Calu3 (cell line): ENCODE measurements at regions not wholly inside any gene's neighbourhood (a gene's known extent, or its start where the extent isn't known, plus 50 kb on each side); places are given as distances from the start of the nearest gene placed in this dataset.

ENCODE experiments used
- BruUV-seq: library from RNA; stranded (reverse); fragments of 400-500 nt; replicated peaks from 2 replicates; lab custom pipeline; 2021; lab: Mats Ljungman, UMichigan
- CTCF ChIA-PET: fragments of 300-600 bp; sonication (Branson Sonifier 250); formaldehyde crosslinking; loops from one replicate; lab custom pipeline; 2022; ENCODE audit warnings: antibody characterized with exemption; lab: Charles Lee
- DNase-seq: peaks from one replicate; pipeline ENCODE4 v3.0.0; 2022
- H3K27ac Mint-ChIP-seq: one replicate; pipeline ENCODE4 v1.8.0; 2022; ENCODE audit warnings: mixed read lengths; ENCODE audit not compliant: unreplicated experiment
- H3K27me3 Mint-ChIP-seq: one replicate; pipeline ENCODE4 v1.8.0; 2022; ENCODE audit warnings: mixed read lengths; ENCODE audit not compliant: unreplicated experiment
- H3K36me3 Mint-ChIP-seq: one replicate; pipeline ENCODE4 v1.8.0; 2022; ENCODE audit warnings: mild to moderate bottlenecking, moderate library complexity, mixed read lengths; ENCODE audit not compliant: insufficient read depth, unreplicated experiment
- H3K4me1 Mint-ChIP-seq: one replicate; pipeline ENCODE4 v1.8.0; 2022; ENCODE audit warnings: mild to moderate bottlenecking, low read depth, mixed read lengths; ENCODE audit not compliant: unreplicated experiment
- H3K4me3 Mint-ChIP-seq: one replicate; pipeline ENCODE4 v1.8.0; 2022; ENCODE audit warnings: mild to moderate bottlenecking, low read depth, moderate library complexity, mixed read lengths; ENCODE audit not compliant: unreplicated experiment
- H3K9me3 Mint-ChIP-seq: one replicate; pipeline ENCODE4 v1.8.0; 2022; ENCODE audit warnings: low read depth, mixed read lengths; ENCODE audit not compliant: unreplicated experiment
- intact Hi-C: fragments of 100-400 bp; cut with micrococcal nuclease; formaldehyde crosslinking; loops from one replicate; pipeline ENCODE4 v1.10.0; 2022; ENCODE audit not compliant: unreplicated experiment
- TF ChIP-seq, protein P1 (sequence below): fragments of 200-600 bp; IDR thresholded peaks from one replicate; pipeline ENCODE4 v1.8.0; 2022; ENCODE audit warnings: antibody characterized with exemption; ENCODE audit not compliant: unreplicated experiment

DNA sequence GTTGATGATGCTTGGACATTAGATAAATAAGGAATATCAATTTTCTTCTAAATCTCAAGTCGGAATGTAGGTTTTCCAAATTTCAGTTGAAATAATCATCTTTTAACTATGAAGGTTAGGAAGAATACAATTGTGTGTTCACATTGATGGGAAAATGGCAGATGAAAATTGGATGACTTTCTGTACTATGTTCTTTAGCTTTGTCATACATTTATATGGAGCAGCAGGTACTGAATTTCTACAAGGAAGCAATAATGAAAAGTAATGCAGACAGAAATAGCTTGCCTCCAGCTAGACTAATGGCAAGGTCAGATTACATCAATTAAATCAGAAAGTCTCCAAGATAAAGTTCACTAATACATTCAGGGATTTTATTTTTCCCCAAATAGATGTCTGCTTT lies 1423.7 kb upstream of the PCDH20 start:
- no TSS peak for BruUV-seq
- H3K36me3 Mint-ChIP-seq = no peaks in the 10 kb centered on the region
- no peak for DNase-seq
- H3K27me3 Mint-ChIP-seq = no peaks in the 10 kb centered on the region
- no peaks in the 10 kb centered on the region for H3K9me3 Mint-ChIP-seq
- intact Hi-C loops = no loop called here
- H3K4me1 Mint-ChIP-seq = no peaks in the 10 kb centered on the region
- no peak overlapping the region for H3K27ac Mint-ChIP-seq
- H3K4me3 Mint-ChIP-seq = no peak overlapping the region
- CTCF ChIA-PET = no interaction called here
- TF ChIP-seq, protein P1, sequence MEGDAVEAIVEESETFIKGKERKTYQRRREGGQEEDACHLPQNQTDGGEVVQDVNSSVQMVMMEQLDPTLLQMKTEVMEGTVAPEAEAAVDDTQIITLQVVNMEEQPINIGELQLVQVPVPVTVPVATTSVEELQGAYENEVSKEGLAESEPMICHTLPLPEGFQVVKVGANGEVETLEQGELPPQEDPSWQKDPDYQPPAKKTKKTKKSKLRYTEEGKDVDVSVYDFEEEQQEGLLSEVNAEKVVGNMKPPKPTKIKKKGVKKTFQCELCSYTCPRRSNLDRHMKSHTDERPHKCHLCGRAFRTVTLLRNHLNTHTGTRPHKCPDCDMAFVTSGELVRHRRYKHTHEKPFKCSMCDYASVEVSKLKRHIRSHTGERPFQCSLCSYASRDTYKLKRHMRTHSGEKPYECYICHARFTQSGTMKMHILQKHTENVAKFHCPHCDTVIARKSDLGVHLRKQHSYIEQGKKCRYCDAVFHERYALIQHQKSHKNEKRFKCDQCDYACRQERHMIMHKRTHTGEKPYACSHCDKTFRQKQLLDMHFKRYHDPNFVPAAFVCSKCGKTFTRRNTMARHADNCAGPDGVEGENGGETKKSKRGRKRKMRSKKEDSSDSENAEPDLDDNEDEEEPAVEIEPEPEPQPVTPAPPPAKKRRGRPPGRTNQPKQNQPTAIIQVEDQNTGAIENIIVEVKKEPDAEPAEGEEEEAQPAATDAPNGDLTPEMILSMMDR = no peak

DNA sequence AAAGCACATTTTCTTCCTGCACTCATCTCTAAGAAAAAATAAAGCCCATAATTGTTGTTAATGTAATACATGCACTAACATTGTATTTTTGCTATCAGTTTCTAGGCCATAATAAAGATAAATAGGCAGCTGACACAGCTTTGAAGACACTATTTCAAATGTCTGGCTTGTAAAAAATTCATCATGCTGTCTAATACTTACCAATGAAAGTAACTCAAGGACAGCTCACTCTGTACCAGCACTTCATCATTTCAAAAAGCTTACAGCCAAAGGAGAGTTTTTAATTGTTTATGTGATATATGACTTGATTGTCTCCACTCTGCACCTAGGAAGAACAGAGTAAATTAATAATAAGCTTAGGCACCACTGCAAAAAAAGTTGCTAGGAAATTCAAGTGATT lies 1423.3 kb upstream of the PCDH20 start:
- BruUV-seq = no TSS peak
- CTCF ChIA-PET = no interaction called here
- TF ChIP-seq, protein P1 = no peak
- H3K27ac Mint-ChIP-seq = no peak overlapping the region
- H3K36me3 Mint-ChIP-seq = no peaks in the 10 kb centered on the region
- no peak overlapping the region for H3K4me3 Mint-ChIP-seq
- no peaks in the 10 kb centered on the region for H3K27me3 Mint-ChIP-seq
- H3K4me1 Mint-ChIP-seq = no peaks in the 10 kb centered on the region
- no peaks in the 10 kb centered on the region for H3K9me3 Mint-ChIP-seq
- no peak for DNase-seq
- intact Hi-C loops = no loop called here

DNA sequence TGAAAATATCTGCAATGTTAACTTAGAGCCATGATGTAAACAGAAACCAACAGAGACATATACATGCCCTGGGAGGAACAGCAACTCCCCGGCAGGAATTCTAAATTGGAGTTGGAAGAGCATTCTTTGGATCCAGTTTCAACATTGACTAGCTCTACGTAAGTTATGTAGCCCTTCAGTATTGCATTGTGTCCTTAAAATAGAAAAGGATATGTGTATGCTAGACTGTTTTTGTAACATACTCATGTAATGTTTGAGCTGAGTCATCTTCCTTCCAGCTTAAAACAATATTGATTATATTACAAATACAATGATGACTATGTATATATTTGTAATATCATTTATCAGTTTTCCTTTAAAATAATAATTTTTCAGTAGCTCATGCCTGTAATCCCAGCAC lies 1422.2 kb upstream of the PCDH20 start:
- DNase-seq = no peak

DNA sequence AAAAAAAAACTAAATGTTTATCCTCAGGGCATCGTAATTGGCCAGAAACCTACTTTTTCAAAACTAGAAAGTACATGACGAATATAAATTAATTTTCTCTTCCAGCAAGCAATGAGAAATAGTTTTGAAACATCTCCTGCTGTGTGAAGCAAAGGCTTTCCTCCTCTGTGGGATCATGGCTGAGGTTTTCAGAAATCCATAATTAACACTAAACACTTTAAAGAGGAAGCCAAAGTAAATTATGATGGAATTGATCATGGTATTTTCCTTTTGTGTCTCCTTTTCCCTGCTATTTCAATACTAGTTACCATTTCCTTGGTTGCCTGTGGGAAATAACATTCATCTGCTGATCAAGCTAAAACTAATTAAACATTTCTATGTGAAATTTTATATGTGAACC lies 1413.8 kb upstream of the PCDH20 start:
- TF ChIP-seq, protein P1 = no peak
- H3K36me3 Mint-ChIP-seq = no peaks in the 10 kb centered on the region
- intact Hi-C loops = no loop called here
- H3K4me1 Mint-ChIP-seq = no peaks in the 10 kb centered on the region
- DNase-seq = no peak
- H3K27ac Mint-ChIP-seq = no peak overlapping the region
- H3K9me3 Mint-ChIP-seq = no peaks in the 10 kb centered on the region
- no TSS peak for BruUV-seq
- H3K4me3 Mint-ChIP-seq = no peak overlapping the region
- no peaks in the 10 kb centered on the region for H3K27me3 Mint-ChIP-seq
- CTCF ChIA-PET = no interaction called here

More for the DNA sequence above, 1422.2 kb upstream of the PCDH20 start:
- no peaks in the 10 kb centered on the region for H3K36me3 Mint-ChIP-seq
- CTCF ChIA-PET = no interaction called here
- no peak overlapping the region for H3K27ac Mint-ChIP-seq
- BruUV-seq = no TSS peak
- intact Hi-C loops = no loop called here
- H3K4me3 Mint-ChIP-seq = no peak overlapping the region
- no peaks in the 10 kb centered on the region for H3K27me3 Mint-ChIP-seq
- TF ChIP-seq, protein P1 = no peak
- no peaks in the 10 kb centered on the region for H3K9me3 Mint-ChIP-seq
- H3K4me1 Mint-ChIP-seq = no peaks in the 10 kb centered on the region
